H1 (cell line): ENCODE measurements at regions not wholly inside any gene's neighbourhood (a gene's known extent, or its start where the extent isn't known, plus 50 kb on each side); places are given as distances from the start of the nearest gene placed in this dataset.

Experiments used
- CTCF ChIA-PET: fragments of 300-600 bp; sonication (Branson Sonifier 250); formaldehyde crosslinking; loops from one replicate; lab custom pipeline; 2021; ENCODE audit not compliant: partially characterized antibody; lab: Charles Lee
- POLR2A ChIA-PET: fragments of 300-600 bp; sonication (Branson Sonifier 250); formaldehyde crosslinking; loops from one replicate; lab custom pipeline; 2021; ENCODE audit warnings: inconsistent platforms; ENCODE audit not compliant: partially characterized antibody; lab: Charles Lee
- DNase-seq, 2 experiments: peaks; one replicate each; pipeline versions ENCODE4 v3.0.0 to v3.0.0-alpha.2; 2010 to 2022; ENCODE audit warnings: low spot score in 2 of 2, low read depth in 1 of 2, mixed read lengths in 1 of 2
- FAIRE-seq: peaks from 2 replicates; lab custom pipeline; 2011; peaks lifted over from hg19 to GRCh38; lab: Jason Lieb, UNC
- H2AFZ ChIP-seq: 2 replicates; pipeline ENCODE4 v1.8.1; 2012; ENCODE audit warnings: low read length, inconsistent platforms
- H2AK5ac ChIP-seq: 2 replicates; pipeline ENCODE4 v1.6.1; 2013; ENCODE audit warnings: low read depth, low read length
- H2BK120ac ChIP-seq: replicated peaks from 2 replicates; pipeline ENCODE3; 2013; ENCODE audit warnings: low read depth, low read length, inconsistent platforms
- H2BK12ac ChIP-seq: 2 replicates; pipeline ENCODE4 v1.6.1; 2013; ENCODE audit warnings: low read depth, low read length
- H2BK15ac ChIP-seq: 2 replicates; pipeline ENCODE4 v1.6.1; 2013; ENCODE audit warnings: low read length
- H2BK20ac ChIP-seq: 2 replicates; pipeline ENCODE4 v1.6.1; 2013; ENCODE audit warnings: low read length
- H2BK5ac ChIP-seq: 2 replicates; pipeline ENCODE4 v1.6.1; 2013; ENCODE audit warnings: low read depth, low read length
- H3K14ac ChIP-seq: 2 replicates; pipeline ENCODE4 v1.6.1; 2013; ENCODE audit warnings: inconsistent platforms; ENCODE audit not compliant: insufficient read length
- H3K18ac ChIP-seq: 2 replicates; pipeline ENCODE4 v1.6.1; 2013; ENCODE audit warnings: low read length; ENCODE audit errors: extremely low read depth
- H3K23ac ChIP-seq: 2 replicates; pipeline ENCODE4 v1.6.1; 2013; ENCODE audit warnings: inconsistent platforms; ENCODE audit not compliant: insufficient read length
- H3K23me2 ChIP-seq: 2 replicates; pipeline ENCODE4 v1.6.1; 2013; ENCODE audit warnings: low read depth, low read length
- H3K27ac ChIP-seq: 2 replicates; pipeline ENCODE4 v1.6.1; 2011; ENCODE audit warnings: low read depth, low read length, inconsistent platforms
- H3K27me3 ChIP-seq, 4 experiments: replicated peaks in 1 of 4; 1 replicate in 1 of 4; 2 replicates in 3 of 4; pipeline versions ENCODE4 v1.6.1 to v1.8.1; 2011 to 2013; ENCODE audit warnings: low read length in 3 of 4, mild to moderate bottlenecking in 3 of 4, inconsistent platforms in 2 of 4, mixed read lengths in 2 of 4, moderate library complexity in 1 of 4; ENCODE audit not compliant: control insufficient read depth in 3 of 4, insufficient read depth in 3 of 4; ENCODE audit errors: extremely low read depth in 1 of 4
- H3K36me3 ChIP-seq, 4 experiments: 2 replicates each; pipeline versions ENCODE4 v1.6.1 to v1.8.1; 2011 to 2013; ENCODE audit warnings: mild to moderate bottlenecking in 4 of 4, low read length in 3 of 4, moderate library complexity in 2 of 4, control low read depth in 1 of 4, inconsistent platforms in 1 of 4; ENCODE audit not compliant: insufficient read depth in 4 of 4, control insufficient read depth in 2 of 4
- H3K4ac ChIP-seq: replicated peaks from 2 replicates; pipeline ENCODE3; 2013; ENCODE audit warnings: low read length, low read depth, mixed read lengths, inconsistent platforms; ENCODE audit not compliant: insufficient read length
- H3K4me1 ChIP-seq, 4 experiments: replicated peaks in 1 of 4; 1 replicate in 1 of 4; 2 replicates in 3 of 4; pipeline versions ENCODE4 v1.6.1 to v1.8.1; 2011 to 2013; ENCODE audit warnings: low read length in 3 of 4, inconsistent platforms in 2 of 4, mixed read lengths in 1 of 4; ENCODE audit not compliant: insufficient read depth in 4 of 4, control insufficient read depth in 3 of 4
- H3K4me2 ChIP-seq, 2 experiments: 2 replicates each; pipeline versions ENCODE4 v1.6.1 to v1.8.1; 2011 to 2013; ENCODE audit warnings: low read depth in 2 of 2, low read length in 2 of 2, control low read depth in 1 of 2, inconsistent platforms in 1 of 2, mild to moderate bottlenecking in 1 of 2; ENCODE audit not compliant: insufficient read depth in 1 of 2
- H3K4me3 ChIP-seq, 4 experiments: fragments of 200-600, 300-600 bp in 1 of 4; sonication (generic), shearing (Covaris generic), sonication (Bioruptor Twin) in 1 of 4; 2 replicates each; pipeline versions ENCODE4 v1.5.1 to v1.8.1; 2011 to 2016; ENCODE audit warnings: low read length in 4 of 4, low read depth in 3 of 4, control low read depth in 2 of 4, inconsistent platforms in 2 of 4, mild to moderate bottlenecking in 2 of 4, mixed read lengths in 1 of 4, moderate library complexity in 1 of 4; ENCODE audit not compliant: insufficient read depth in 2 of 4; ENCODE audit errors: extremely low read depth in 1 of 4
- H3K56ac ChIP-seq: replicated peaks from 2 replicates; pipeline ENCODE3; 2013; ENCODE audit warnings: low read depth, mild to moderate bottlenecking, mixed read lengths, low read length, inconsistent platforms; ENCODE audit not compliant: insufficient read length
- H3K79me1 ChIP-seq: 2 replicates; pipeline ENCODE4 v1.6.1; 2013; ENCODE audit warnings: low read depth, low read length, control low read depth
- H3K79me2 ChIP-seq, 2 experiments: 2 replicates each; pipeline versions ENCODE4 v1.6.1 to v1.8.1; 2012 to 2013; ENCODE audit warnings: low read length in 2 of 2, mild to moderate bottlenecking in 2 of 2, inconsistent platforms in 1 of 2; ENCODE audit not compliant: insufficient read depth in 2 of 2, control insufficient read depth in 1 of 2
- H3K9ac ChIP-seq, 4 experiments: replicated peaks in 1 of 4; 1 replicate in 1 of 4; 2 replicates in 3 of 4; pipeline versions ENCODE4 v1.6.1 to v1.8.1; 2011 to 2013; ENCODE audit warnings: low read depth in 3 of 4, low read length in 3 of 4, control low read depth in 2 of 4, mild to moderate bottlenecking in 2 of 4, moderate library complexity in 2 of 4, inconsistent platforms in 1 of 4; ENCODE audit errors: extremely low read depth in 1 of 4
- H3K9me3 ChIP-seq, 2 experiments: 2 replicates each; pipeline versions ENCODE4 v1.6.1 to v1.8.1; 2012 to 2013; ENCODE audit warnings: mild to moderate bottlenecking in 2 of 2, moderate library complexity in 2 of 2, control low read depth in 1 of 2, inconsistent platforms in 1 of 2, low read depth in 1 of 2, low read length in 1 of 2, mixed read lengths in 1 of 2; ENCODE audit not compliant: insufficient read depth in 2 of 2
- H4K20me1 ChIP-seq, 2 experiments: replicated peaks in 1 of 2; 2 replicates each; pipeline versions ENCODE3 to v1.8.1; 2011 to 2013; ENCODE audit warnings: inconsistent platforms in 2 of 2, low read length in 2 of 2, mild to moderate bottlenecking in 1 of 2; ENCODE audit not compliant: insufficient read depth in 2 of 2, control insufficient read depth in 1 of 2
- H4K5ac ChIP-seq: 2 replicates; pipeline ENCODE4 v1.6.1; 2013; ENCODE audit warnings: low read length, low read depth, mixed read lengths, inconsistent platforms; ENCODE audit not compliant: insufficient read length
- H4K8ac ChIP-seq: 2 replicates; pipeline ENCODE4 v1.8.0; 2013; ENCODE audit warnings: mild to moderate bottlenecking, moderate library complexity, low read length, inconsistent platforms; ENCODE audit not compliant: insufficient read depth; ENCODE audit errors: extremely low read depth
- H4K91ac ChIP-seq: replicated peaks from 2 replicates; pipeline ENCODE3; 2013; ENCODE audit warnings: low read length, mixed read lengths, inconsistent platforms; ENCODE audit not compliant: insufficient read length
- CBX8 ChIP-seq: fragments of 300-800, 300-1000 bp; sonication (generic); IDR thresholded peaks from 2 replicates; pipeline ENCODE4 v1.7.1; 2016; ENCODE audit warnings: low read depth, low read length, borderline replicate concordance
- CTCF ChIP-seq, 3 experiments: IDR thresholded peaks; 1 replicate in 2 of 3; 2 replicates in 1 of 3; pipeline versions ENCODE4 v1.5.1 to v1.6.1; 2011; ENCODE audit warnings: low read length in 3 of 3, mild to moderate bottlenecking in 3 of 3, inconsistent platforms in 2 of 3, low read depth in 1 of 3, moderate library complexity in 1 of 3; ENCODE audit not compliant: insufficient read depth in 1 of 3; ENCODE audit errors: control extremely low read depth in 1 of 3
- HDAC6 ChIP-seq: IDR thresholded peaks from one replicate; pipeline ENCODE4 v1.7.1; 2012; ENCODE audit warnings: low read depth, mild to moderate bottlenecking, inconsistent platforms, low read length, moderate library complexity
- NANOG ChIP-seq: IDR thresholded peaks from 2 replicates; pipeline ENCODE4 v1.6.1; 2011; ENCODE audit warnings: low read length, low read depth, mild to moderate bottlenecking, inconsistent platforms; ENCODE audit not compliant: insufficient read depth, poor library complexity, severe bottlenecking
- RFX5 ChIP-seq: IDR thresholded peaks from 2 replicates; pipeline ENCODE4 v1.6.1; 2011; ENCODE audit warnings: low read depth, low read length, improper control_type of control experiment, borderline replicate concordance
- SUZ12 ChIP-seq: fragments of 200-600 bp; sonication (generic); IDR thresholded peaks from 2 replicates; pipeline ENCODE4 v1.6.1; 2012; ENCODE audit warnings: mild to moderate bottlenecking, inconsistent platforms, low read length, moderate library complexity, mixed read lengths
- TAF7 ChIP-seq: optimal IDR thresholded peaks from 2 replicates; pipeline ENCODE3; 2011; ENCODE audit warnings: low read depth, mild to moderate bottlenecking, inconsistent platforms, low read length, moderate library complexity, borderline replicate concordance
- ZNF274 ChIP-seq: IDR thresholded peaks from 2 replicates; pipeline ENCODE4 v1.7.0; 2012; ENCODE audit warnings: low read length, borderline replicate concordance; ENCODE audit errors: extremely low read depth
- WGBS, 2 experiments: shearing (Covaris generic) in 1 of 2; methylation state at CpG; one replicate each; pipeline versions ENCODE4 v1.1.6 to v1.1.7; 2013 to 2015; ENCODE audit warnings: low lambda C conversion rate in 2 of 2, mixed read lengths in 2 of 2, inconsistent platforms in 1 of 2, low coverage in 1 of 2, missing lambda C conversion rate in 1 of 2; ENCODE audit not compliant: insufficient replicate concordance in 2 of 2, insufficient coverage in 1 of 2, insufficient read length in 1 of 2; ENCODE audit errors: extremely low coverage in 1 of 2, missing lambda C conversion rate in 1 of 2; 5-methylcytosine and 5-hydroxymethylcytosine counted together
- TF ChIP-seq, protein P1 (sequence below): IDR thresholded peaks from 2 replicates; pipeline ENCODE4 v1.6.1; 2012; ENCODE audit warnings: inconsistent platforms

DNA sequence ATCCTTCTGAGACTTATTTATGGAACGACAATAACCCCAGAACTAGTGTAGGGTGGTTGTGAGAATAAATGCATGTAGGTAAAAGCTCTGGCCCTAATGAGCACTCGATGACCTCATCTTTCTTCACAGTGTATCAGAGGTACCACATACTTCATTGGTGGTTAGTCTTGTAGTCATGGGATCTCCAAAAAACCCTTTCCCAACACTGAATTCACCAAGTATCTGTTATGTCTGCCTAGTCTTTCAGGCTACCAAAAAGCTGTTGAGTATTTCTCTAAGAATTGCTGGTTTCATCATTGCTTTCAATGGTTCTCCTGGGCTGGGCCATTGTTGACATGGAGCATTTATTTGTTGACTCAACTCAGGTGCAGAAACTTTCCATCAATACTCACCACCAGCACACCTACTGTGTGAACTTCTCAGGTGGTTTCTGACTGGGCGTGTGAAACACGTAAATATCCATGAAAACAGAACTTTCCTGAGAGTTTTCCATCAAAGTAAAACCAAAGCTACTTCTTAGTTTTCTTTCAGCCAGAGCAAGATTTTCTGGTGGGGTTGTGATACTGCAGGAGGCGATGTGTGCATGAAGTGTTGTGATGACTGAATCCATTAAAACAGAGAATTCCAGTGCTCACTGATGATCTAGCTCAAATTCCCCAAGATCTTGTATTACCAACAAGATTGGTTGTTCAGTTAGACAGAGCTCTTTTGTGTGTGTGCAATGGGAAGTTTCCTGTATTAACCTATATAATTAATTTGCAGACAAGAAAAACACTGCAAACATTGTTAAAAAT, 51.4 kb upstream of the SLC35B4 start:
- H2BK12ac ChIP-seq, result no peak overlapping the region
- no peak overlapping the region for H4K8ac ChIP-seq
- no peaks in the 10 kb centered on the region for H4K20me1 ChIP-seq
- H2BK5ac ChIP-seq, result no peak overlapping the region
- H2AFZ ChIP-seq, result no peak overlapping the region
- no peak overlapping the region for H3K9ac ChIP-seq
- FAIRE-seq, result no peak
- H3K36me3 ChIP-seq, result no peaks in the 10 kb centered on the region
- WGBS, 2 experiments, result 80% methylated on average over 5 of the region's 5 CpGs; no CpG with 5 or more reads in 1 of the 2 experiments
- no peak overlapping the region for H3K56ac ChIP-seq
- ChIA-PET POLR2A (no interaction called here), CTCF (interaction anchor here (0.5 to 4.3 kb wide), 4 partner anchors 8 to 249 kb away, joined by 3 to 33 read pairs (median 4); no protein-coding TSS in a partner anchor)
- H3K23ac ChIP-seq, result no peak overlapping the region
- no peak overlapping the region for H3K18ac ChIP-seq
- no peak overlapping the region for H2BK15ac ChIP-seq
- no peak overlapping the region for H2BK20ac ChIP-seq
- H3K9me3 ChIP-seq, result no peaks in the 10 kb centered on the region
- H3K4me2 ChIP-seq, result no peak overlapping the region
- no peak overlapping the region for H3K4ac ChIP-seq
- no peak for DNase-seq
- no peak overlapping the region for H2AK5ac ChIP-seq
- H4K5ac ChIP-seq, result no peak overlapping the region
- no peaks in the 10 kb centered on the region for H3K23me2 ChIP-seq
- H3K27me3 ChIP-seq, result no peaks in the 10 kb centered on the region
- H3K79me1 ChIP-seq, result no peaks in the 10 kb centered on the region
- H4K91ac ChIP-seq, result no peak overlapping the region
- no peak overlapping the region for H3K27ac ChIP-seq
- no peak overlapping the region for H3K14ac ChIP-seq
- no peaks in the 10 kb centered on the region for H3K79me2 ChIP-seq
- H3K4me1 ChIP-seq, result no peaks in the 10 kb centered on the region
- H2BK120ac ChIP-seq, result no peak overlapping the region
- no peak overlapping the region for H3K4me3 ChIP-seq
- no peak for TF ChIP-seq ZNF274
- no peak for TF ChIP-seq CTCF (IDR thresholded peaks at IDR 0.05; ENCODE audit: control extremely low read depth in 1 of 3, insufficient read depth in 1 of 3, low read depth in 1 of 3, low read length in 3 of 3)
- no peak for TF ChIP-seq NANOG
- TF ChIP-seq HDAC6, result no peak
- TF ChIP-seq TAF7, result no peak
- no peak for TF ChIP-seq RFX5
- TF ChIP-seq SUZ12, result no peak
- TF ChIP-seq CBX8, result no peak
- TF ChIP-seq, protein P1, sequence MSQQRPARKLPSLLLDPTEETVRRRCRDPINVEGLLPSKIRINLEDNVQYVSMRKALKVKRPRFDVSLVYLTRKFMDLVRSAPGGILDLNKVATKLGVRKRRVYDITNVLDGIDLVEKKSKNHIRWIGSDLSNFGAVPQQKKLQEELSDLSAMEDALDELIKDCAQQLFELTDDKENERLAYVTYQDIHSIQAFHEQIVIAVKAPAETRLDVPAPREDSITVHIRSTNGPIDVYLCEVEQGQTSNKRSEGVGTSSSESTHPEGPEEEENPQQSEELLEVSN, result no peak
